Activated T-cell treated with anti-CD3 and anti-CD28 coated beads, Interleukin-2, amount 50 U/mL, for 24 hours (primary cell): ENCODE measurements at regions not wholly inside any gene's neighbourhood (a gene's known extent, or its start where the extent isn't known, plus 50 kb on each side); places are given as distances from the start of the nearest gene placed in this dataset.
A peak's percentile ranks its signal among the peaks of the same experiment; 100 is the strongest.

Source experiments
- DNase-seq: peaks from one replicate; pipeline ENCODE4 v3.0.0-alpha.2; 2020
- H3K27ac Mint-ChIP-seq: 2 replicates; pipeline ENCODE4 v1.8.0; 2020; ENCODE audit warnings: mild to moderate bottlenecking, mixed read lengths
- H3K27me3 Mint-ChIP-seq: 2 replicates; pipeline ENCODE4 v1.8.0; 2020; ENCODE audit warnings: mixed read lengths
- H3K36me3 Mint-ChIP-seq: 2 replicates; pipeline ENCODE4 v1.8.0; 2020; ENCODE audit warnings: low read depth, mixed read lengths
- H3K4me1 Mint-ChIP-seq: 2 replicates; pipeline ENCODE4 v1.8.0; 2020; ENCODE audit warnings: low read depth, mixed read lengths
- H3K4me3 Mint-ChIP-seq: 2 replicates; pipeline ENCODE4 v1.8.0; 2020; ENCODE audit warnings: mild to moderate bottlenecking, moderate library complexity, mixed read lengths
- H3K9me3 Mint-ChIP-seq: 2 replicates; pipeline ENCODE4 v1.8.0; 2020; ENCODE audit warnings: mixed read lengths

DNA sequence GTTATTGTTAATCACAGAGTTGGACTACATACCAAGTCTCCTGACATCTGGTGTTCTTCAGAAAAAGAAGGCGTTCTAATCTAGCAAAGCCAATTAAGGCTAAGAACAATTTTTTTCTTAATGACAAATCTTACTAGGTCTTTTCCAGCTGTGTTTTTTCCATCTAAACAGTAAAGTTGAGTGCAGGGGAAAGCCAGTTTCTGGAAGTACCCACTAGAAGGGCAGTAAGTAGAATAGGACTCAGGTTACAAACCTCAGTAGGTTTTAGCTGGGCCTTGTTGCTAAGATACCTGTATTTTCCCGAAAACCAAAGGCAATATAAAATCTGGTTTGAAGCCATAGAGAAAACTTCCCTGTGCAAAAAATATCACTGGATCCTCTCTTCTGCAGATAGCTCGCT, 351.9 kb downstream of the ETS1 start:
- Mint-ChIP-seq H3K27ac (no peak overlapping the region), H3K4me1 (peaks cover 73% of the 10 kb centered on the region), H3K36me3 (no peaks in the 10 kb centered on the region), H3K9me3 (peaks cover 11% of the 10 kb centered on the region), H3K4me3 (no peak overlapping the region), H3K27me3 (no peaks in the 10 kb centered on the region)
- DNase-seq = no peak

DNA sequence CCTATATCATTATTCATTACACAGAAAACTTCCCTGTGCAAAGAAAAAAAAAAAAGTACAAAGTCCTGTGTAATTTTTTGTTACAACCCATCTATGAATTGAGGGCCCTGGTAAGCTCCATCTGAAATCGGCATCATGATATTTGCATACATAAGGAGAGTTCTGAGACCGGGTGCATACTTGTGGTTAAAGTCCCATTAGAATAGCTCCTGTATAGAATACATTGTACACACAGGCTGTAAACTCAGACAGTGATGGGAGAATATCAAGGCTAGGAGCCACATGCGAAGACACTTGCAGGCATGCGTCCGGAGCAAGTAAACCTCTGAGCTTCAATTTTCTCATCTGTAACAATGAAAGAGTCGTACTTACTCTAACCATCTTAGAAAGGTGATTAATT, 353.2 kb downstream of the ETS1 start:
- no peak overlapping the region for H3K4me3 Mint-ChIP-seq
- H3K36me3 Mint-ChIP-seq = no peaks in the 10 kb centered on the region
- DNase-seq = no peak
- peaks cover 13% of the 10 kb centered on the region for H3K9me3 Mint-ChIP-seq
- H3K4me1 Mint-ChIP-seq = peaks cover 76% of the 10 kb centered on the region
- no peaks in the 10 kb centered on the region for H3K27me3 Mint-ChIP-seq
- H3K27ac Mint-ChIP-seq = no peak overlapping the region

DNA sequence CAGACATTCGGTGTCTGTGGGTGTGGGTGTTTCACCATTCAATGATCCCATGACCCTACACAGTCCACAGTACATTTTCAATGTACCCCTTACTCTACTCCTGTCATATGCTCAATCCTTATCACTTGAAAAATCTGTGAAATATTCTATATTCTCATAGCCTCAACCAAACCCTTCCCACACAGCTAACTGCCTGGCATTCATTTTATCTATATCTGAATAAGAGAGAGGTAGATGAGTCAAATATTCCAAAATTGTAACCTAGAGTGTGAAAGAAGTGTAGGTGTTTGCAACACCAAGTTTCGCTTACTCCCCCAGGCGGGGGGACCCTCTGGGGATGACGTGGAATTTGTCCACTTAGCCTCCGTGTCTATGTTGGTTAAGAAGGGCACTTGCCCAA, 354.8 kb downstream of the ETS1 start:
- H3K4me1 Mint-ChIP-seq = peaks cover 75% of the 10 kb centered on the region
- peak; percentile 72 for DNase-seq
- no peaks in the 10 kb centered on the region for H3K27me3 Mint-ChIP-seq
- peaks cover 7% of the 10 kb centered on the region for H3K36me3 Mint-ChIP-seq
- H3K9me3 Mint-ChIP-seq = peaks cover 17% of the 10 kb centered on the region
- peak overlapping the region; percentile 30 for H3K4me3 Mint-ChIP-seq
- peak overlapping the region; percentile 95 for H3K27ac Mint-ChIP-seq

GRCh38 chr11:128231845-128232410, 355.4 kb downstream of the ETS1 start:
- peaks cover 17% of the 10 kb centered on the region for H3K9me3 Mint-ChIP-seq
- no peaks in the 10 kb centered on the region for H3K27me3 Mint-ChIP-seq
- H3K4me3 Mint-ChIP-seq = peak overlapping the region; percentile 23
- peaks cover 7% of the 10 kb centered on the region for H3K36me3 Mint-ChIP-seq
- no peak for DNase-seq
- H3K4me1 Mint-ChIP-seq = peaks cover 78% of the 10 kb centered on the region
- peak overlapping the region; percentile 95 for H3K27ac Mint-ChIP-seq

DNA sequence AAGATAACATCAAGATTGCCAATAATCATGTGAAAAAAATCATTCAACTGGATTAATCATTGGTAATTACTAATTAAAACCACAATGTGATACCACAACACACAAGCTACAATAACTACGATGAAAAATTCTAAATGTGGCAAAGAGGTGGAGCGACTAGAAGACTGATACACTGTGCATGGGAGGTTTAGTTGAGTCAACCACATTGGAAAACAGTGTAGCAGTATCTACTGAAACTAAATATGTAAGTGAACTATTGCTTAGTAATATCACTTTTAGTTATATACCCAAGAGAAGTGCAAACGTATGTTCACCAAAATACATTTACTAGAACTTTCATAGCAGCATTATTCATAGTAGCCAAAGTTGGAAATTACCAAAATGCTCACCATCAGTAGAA, 359.9 kb downstream of the ETS1 start:
- peak overlapping the region; percentile 91 for H3K27ac Mint-ChIP-seq
- H3K27me3 Mint-ChIP-seq = no peaks in the 10 kb centered on the region
- H3K4me3 Mint-ChIP-seq = peak overlapping the region; percentile 40

GRCh38 chr11:128226106-128226716, 361.1 kb downstream of the ETS1 start:
- Mint-ChIP-seq H3K27ac (peak overlapping the region; percentile 91), H3K4me3 (peak overlapping the region; percentile 23), H3K27me3 (no peaks in the 10 kb centered on the region), H3K36me3 (peaks cover 7% of the 10 kb centered on the region), H3K9me3 (peaks cover 8% of the 10 kb centered on the region), H3K4me1 (peaks cover 60% of the 10 kb centered on the region)
- DNase-seq = peak; percentile 50

More for the DNA sequence above, 359.9 kb downstream of the ETS1 start:
- H3K4me1 Mint-ChIP-seq = peaks cover 72% of the 10 kb centered on the region
- no peak for DNase-seq
- peaks cover 8% of the 10 kb centered on the region for H3K9me3 Mint-ChIP-seq
- peaks cover 7% of the 10 kb centered on the region for H3K36me3 Mint-ChIP-seq

- no peaks in the 10 kb centered on the region for H3K9me3 Mint-ChIP-seq
- no peaks in the 10 kb centered on the region for H3K36me3 Mint-ChIP-seq
- no peak for DNase-seq
- H3K27me3 Mint-ChIP-seq = no peaks in the 10 kb centered on the region
- no peak overlapping the region for H3K4me3 Mint-ChIP-seq
- H3K27ac Mint-ChIP-seq = no peak overlapping the region
- H3K4me1 Mint-ChIP-seq = peaks cover 31% of the 10 kb centered on the region
Measured at GRCh38 chr11:128222245-128222884, 365.0 kb downstream of the ETS1 start.

DNA sequence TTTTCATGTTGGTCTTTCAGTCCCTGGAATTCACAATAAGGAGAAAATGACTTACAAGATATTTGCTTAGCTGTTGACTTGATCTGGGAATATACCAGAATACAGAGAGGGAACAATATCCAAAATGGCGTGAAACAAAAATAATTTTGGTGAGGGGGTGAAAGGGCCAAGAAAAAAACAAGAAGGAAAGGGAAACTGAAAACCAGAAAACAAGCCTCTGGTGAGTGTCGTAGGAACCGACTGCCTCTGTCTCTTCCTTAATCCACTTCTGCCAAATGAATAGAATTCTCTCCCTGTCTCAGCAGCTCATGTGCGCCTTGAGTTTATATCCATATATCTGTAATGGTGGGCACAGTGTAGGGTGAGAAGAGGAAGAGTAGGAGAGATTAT, 367.6 kb downstream of the ETS1 start:
- Mint-ChIP-seq H3K9me3 (peaks cover under 1% of the 10 kb centered on the region), H3K4me1 (peaks cover 11% of the 10 kb centered on the region), H3K27ac (no peak overlapping the region), H3K36me3 (no peaks in the 10 kb centered on the region), H3K27me3 (no peaks in the 10 kb centered on the region), H3K4me3 (no peak overlapping the region)
- no peak for DNase-seq

DNA sequence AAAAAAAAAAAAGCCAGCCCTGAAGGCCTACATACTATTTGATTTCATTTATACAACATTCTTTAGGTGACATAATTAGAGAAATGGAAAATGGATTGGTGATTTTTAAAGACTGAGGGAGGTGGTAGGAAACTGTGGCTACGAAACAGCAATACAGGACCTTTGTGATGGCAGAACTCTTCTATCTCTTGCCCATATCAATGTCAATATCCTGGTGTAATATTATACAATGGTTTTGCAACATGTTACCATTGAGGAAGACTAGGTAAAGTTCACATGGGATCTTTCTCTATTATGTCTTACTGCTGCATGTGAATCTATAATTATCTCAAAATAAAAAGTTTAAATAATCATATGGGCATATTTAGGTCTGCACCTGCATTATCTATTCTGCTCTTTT, 371.2 kb downstream of the ETS1 start:
- DNase-seq = no peak
- Mint-ChIP-seq H3K4me1 (peaks cover 2% of the 10 kb centered on the region), H3K27ac (no peak overlapping the region), H3K9me3 (peaks cover 7% of the 10 kb centered on the region), H3K27me3 (no peaks in the 10 kb centered on the region), H3K36me3 (no peaks in the 10 kb centered on the region), H3K4me3 (no peak overlapping the region)

- Mint-ChIP-seq H3K9me3 (peaks cover 7% of the 10 kb centered on the region), H3K4me1 (peaks cover 5% of the 10 kb centered on the region), H3K4me3 (no peak overlapping the region), H3K36me3 (no peaks in the 10 kb centered on the region), H3K27ac (no peak overlapping the region), H3K27me3 (no peaks in the 10 kb centered on the region)
- no peak for DNase-seq
Measured at GRCh38 chr11:128215238-128215882, 372.0 kb downstream of the ETS1 start.

- DNase-seq = no peak
- Mint-ChIP-seq H3K27ac (no peak overlapping the region), H3K36me3 (no peaks in the 10 kb centered on the region)
Measured at GRCh38 chr11:128214263-128214662, 373.1 kb downstream of the ETS1 start.

GRCh38 chr11:128213461-128213860, 373.9 kb downstream of the ETS1 start:
- Mint-ChIP-seq H3K9me3 (peaks cover 7% of the 10 kb centered on the region), H3K36me3 (no peaks in the 10 kb centered on the region), H3K4me3 (no peak overlapping the region), H3K27me3 (no peaks in the 10 kb centered on the region), H3K4me1 (peaks cover 12% of the 10 kb centered on the region), H3K27ac (no peak overlapping the region)
- no peak for DNase-seq

More at GRCh38 chr11:128214263-128214662, 373.1 kb downstream of the ETS1 start:
- no peaks in the 10 kb centered on the region for H3K27me3 Mint-ChIP-seq
- H3K9me3 Mint-ChIP-seq = peaks cover 7% of the 10 kb centered on the region
- H3K4me3 Mint-ChIP-seq = no peak overlapping the region
- H3K4me1 Mint-ChIP-seq = peaks cover 7% of the 10 kb centered on the region

- no peak overlapping the region for H3K4me3 Mint-ChIP-seq
- no peaks in the 10 kb centered on the region for H3K27me3 Mint-ChIP-seq
- no peaks in the 10 kb centered on the region for H3K36me3 Mint-ChIP-seq
- H3K27ac Mint-ChIP-seq = no peak overlapping the region
- H3K4me1 Mint-ChIP-seq = peaks cover 20% of the 10 kb centered on the region
- no peak for DNase-seq
- H3K9me3 Mint-ChIP-seq = peaks cover 7% of the 10 kb centered on the region
Measured at GRCh38 chr11:128212324-128212723, 375.0 kb downstream of the ETS1 start.

- no peak overlapping the region for H3K27ac Mint-ChIP-seq
- DNase-seq = no peak
Measured at GRCh38 chr11:128210148-128210940, 377.0 kb downstream of the ETS1 start.

More at GRCh38 chr11:128210148-128210940, 377.0 kb downstream of the ETS1 start:
- H3K36me3 Mint-ChIP-seq = no peaks in the 10 kb centered on the region
- H3K4me3 Mint-ChIP-seq = no peak overlapping the region
- H3K27me3 Mint-ChIP-seq = no peaks in the 10 kb centered on the region
- peaks cover 17% of the 10 kb centered on the region for H3K9me3 Mint-ChIP-seq
- H3K4me1 Mint-ChIP-seq = peaks cover 28% of the 10 kb centered on the region
